ENCODE measurements at regions not wholly inside any gene's neighbourhood (a gene's known extent, or its start where the extent isn't known, plus 50 kb on each side); places are given as distances from the start of the nearest gene placed in this dataset.

GRCh38 chr13:44101347-44102083 lies 221.8 kb downstream of the LACC1 start:
- no peak for DNase-seq

GRCh38 chr13:44103429-44104196 lies 223.9 kb downstream of the LACC1 start:
- DNase-seq = no peak

- DNase-seq = no peak
Measured at GRCh38 chr13:44104197-44104490, 224.4 kb downstream of the LACC1 start.

- DNase-seq = no peak
Measured at GRCh38 chr13:44104969-44105368, 225.3 kb downstream of the LACC1 start.

- no peak for DNase-seq
Measured at GRCh38 chr13:44106266-44107152, 226.8 kb downstream of the LACC1 start.

- DNase-seq = no peak
Measured at GRCh38 chr13:44107357-44108121, 227.8 kb downstream of the LACC1 start.

GRCh38 chr13:44108331-44108858 lies 228.7 kb downstream of the LACC1 start:
- DNase-seq = no peak

GRCh38 chr13:44110091-44110621 lies 230.5 kb downstream of the LACC1 start:
- peak; percentile 38 to 64 for DNase-seq

GRCh38 chr13:44111701-44112100 lies 232.0 kb downstream of the LACC1 start:
- no peak for DNase-seq

GRCh38 chr13:44112700-44113329 lies 233.1 kb downstream of the LACC1 start:
- no peak for DNase-seq

GRCh38 chr13:44116562-44117332 lies 237.0 kb downstream of the LACC1 start:
- peak; percentile 53 to 56 for DNase-seq

GRCh38 chr13:44117351-44117750 lies 237.6 kb downstream of the LACC1 start:
- DNase-seq = peak; percentile 26 to 32

- DNase-seq = no peak
Measured at GRCh38 chr13:44117816-44118215, 238.1 kb downstream of the LACC1 start.

- DNase-seq = no peak
Measured at GRCh38 chr13:44118881-44119280, 239.2 kb downstream of the LACC1 start.

GRCh38 chr13:44120043-44120442 lies 240.3 kb downstream of the LACC1 start:
- no peak for DNase-seq

GRCh38 chr13:44120849-44121755 lies 241.4 kb downstream of the LACC1 start:
- no peak for DNase-seq

- no peak for DNase-seq
Measured at GRCh38 chr13:44124352-44124751, 244.6 kb downstream of the LACC1 start.

- DNase-seq = no peak
Measured at GRCh38 chr13:44125943-44126469, 246.3 kb downstream of the LACC1 start.

- DNase-seq = peak in 1 of 2 donors; percentile 58
Measured at GRCh38 chr13:44128552-44129001, 245.0 kb upstream of the SERP2 start.

Data from inflammatory macrophage treated with lipopolysaccharide for 1 hour (primary cell).